ENCODE measurements at regions not wholly inside any gene's neighbourhood (a gene's known extent, or its start where the extent isn't known, plus 50 kb on each side); places are given as distances from the start of the nearest gene placed in this dataset.

- TF ChIP-seq CTCF (IDR thresholded peaks at IDR 0.05 in 8 of 11, conservative IDR thresholded peaks at IDR 0.05 in 3 of 11) (no peak), POLR2A (IDR thresholded peaks at IDR 0.05) (no peak), POLR2AphosphoS5 (IDR thresholded peaks at IDR 0.05) (no peak)
Observed at GRCh38 chr20:12095180-12095920, 177.7 kb downstream of the BTBD3 start.
